ENCODE measurements at regions not wholly inside any gene's neighbourhood (a gene's known extent, or its start where the extent isn't known, plus 50 kb on each side); places are given as distances from the start of the nearest gene placed in this dataset.
"Not testable (repeated sequence)": the region's sequence is repeated elsewhere in the genome, so short reads cannot be mapped to it uniquely, and the experiment has no call there.

DNA sequence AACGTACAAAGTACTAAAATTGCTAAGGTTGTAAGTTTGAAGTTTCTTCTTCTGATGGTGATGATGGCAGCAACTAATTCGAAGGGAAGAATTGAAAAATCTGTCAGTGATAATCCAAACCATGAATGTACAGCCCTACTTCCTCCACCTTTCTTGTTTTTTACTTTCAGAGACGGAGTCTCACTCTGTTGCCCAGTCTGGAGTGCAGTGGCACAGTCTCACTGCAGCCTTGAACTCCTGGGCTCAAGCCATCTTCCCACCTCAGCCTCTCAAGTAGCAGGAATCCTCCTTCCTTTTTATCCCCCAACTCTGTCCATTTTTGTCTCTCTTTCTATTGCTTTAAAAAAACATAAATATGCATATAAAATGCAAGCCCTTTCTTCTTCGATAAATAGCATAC lies 112.3 kb upstream of the SOX21 start:
- DNase-seq (ENCODE audit: low read depth in 2 of 3, low spot score in 2 of 3) = no peak

DNA sequence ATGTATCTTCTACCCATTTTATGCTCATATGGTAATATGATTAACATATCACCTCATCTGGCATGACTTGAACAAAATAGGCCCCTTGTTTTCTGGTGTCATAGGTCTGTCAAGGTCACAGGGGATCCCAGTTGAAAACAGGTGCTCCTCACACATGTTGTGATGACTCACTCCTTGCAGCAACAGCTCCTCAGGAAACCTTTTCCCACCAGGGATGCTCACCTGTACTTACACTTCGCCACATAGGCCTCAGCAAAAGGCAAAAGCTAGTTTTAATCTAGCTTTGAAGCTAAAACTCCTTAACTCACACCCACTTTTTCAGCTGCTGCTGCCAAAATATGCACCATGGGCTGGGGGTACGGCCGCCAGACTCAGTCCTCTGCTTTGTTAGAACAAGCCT lies 110.0 kb upstream of the SOX21 start:
- DNase-seq (ENCODE audit: low read depth in 2 of 3, low spot score in 2 of 3) = no peak

- no peak for DNase-seq (ENCODE audit: low read depth in 2 of 3, low spot score in 2 of 3)
These were observed 103.9 kb upstream of the SOX21 start for GRCh38 chr13:94816256-94816655.

DNA sequence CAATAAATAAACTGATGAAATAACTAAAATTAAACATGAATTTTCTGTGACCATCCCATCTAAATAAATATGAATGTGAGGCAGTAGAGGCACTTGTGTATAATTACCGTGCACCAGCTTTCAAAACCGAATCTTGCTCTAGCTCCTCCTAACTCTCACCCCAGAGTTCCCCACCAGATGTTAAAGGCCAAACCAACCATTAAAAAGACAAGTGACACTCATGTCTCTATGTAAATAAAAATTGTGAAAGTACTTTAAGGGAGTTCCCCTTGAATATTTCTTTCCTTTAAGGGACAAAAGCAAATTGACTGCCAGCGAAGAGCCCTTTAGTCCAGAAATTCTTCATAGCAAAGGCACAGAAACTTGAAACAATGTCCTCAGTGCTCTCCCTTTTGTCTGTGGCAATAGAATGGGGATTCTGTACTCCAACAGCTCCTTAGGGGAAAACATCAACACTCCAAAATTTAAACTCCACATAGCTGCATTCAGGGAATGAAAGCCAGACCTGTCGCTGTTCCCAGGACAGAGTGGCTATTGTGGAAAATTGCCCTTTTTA lies 101.7 kb upstream of the SOX21 start:
- DNase-seq (ENCODE audit: low read depth in 2 of 3, low spot score in 2 of 3) = no peak

- no peak for DNase-seq (ENCODE audit: low read depth in 2 of 3, low spot score in 2 of 3)
These were observed 99.4 kb upstream of the SOX21 start for GRCh38 chr13:94811753-94812152.

GRCh38 chr13:94800423-94800822 lies 88.1 kb upstream of the SOX21 start:
- DNase-seq (ENCODE audit: low read depth in 2 of 3, low spot score in 2 of 3) = no peak

- no peak for DNase-seq (ENCODE audit: low read depth in 2 of 3, low spot score in 2 of 3)
These were observed 87.0 kb upstream of the SOX21 start for GRCh38 chr13:94799299-94799698.

GRCh38 chr13:94798738-94799137 lies 86.4 kb upstream of the SOX21 start:
- no peak for DNase-seq (ENCODE audit: low read depth in 2 of 3, low spot score in 2 of 3)

GRCh38 chr13:94795292-94795691 lies 82.9 kb upstream of the SOX21 start:
- no peak for DNase-seq (ENCODE audit: low read depth in 2 of 3, low spot score in 2 of 3)

DNA sequence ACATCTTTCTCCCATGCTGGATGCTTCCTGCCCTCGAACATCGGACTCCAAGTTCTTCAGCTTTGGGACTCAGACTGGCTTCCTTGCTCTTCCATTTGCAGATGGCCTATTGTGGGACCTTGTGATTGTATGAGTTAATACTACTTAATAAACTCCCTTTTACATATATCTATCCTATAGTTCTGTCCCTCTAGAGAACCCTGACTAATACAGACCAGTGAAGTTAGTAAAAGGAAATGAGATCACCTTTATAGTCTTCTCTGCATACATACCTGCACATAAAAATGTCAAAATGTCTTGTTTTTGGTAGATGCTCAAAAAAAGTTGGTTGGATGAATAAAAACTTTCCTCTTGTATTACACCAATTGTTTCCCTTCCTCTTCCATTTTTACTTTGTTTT lies 73.9 kb upstream of the SOX21 start:
- not testable (repeated sequence) for DNase-seq (ENCODE audit: low read depth in 2 of 3, low spot score in 2 of 3)

DNA sequence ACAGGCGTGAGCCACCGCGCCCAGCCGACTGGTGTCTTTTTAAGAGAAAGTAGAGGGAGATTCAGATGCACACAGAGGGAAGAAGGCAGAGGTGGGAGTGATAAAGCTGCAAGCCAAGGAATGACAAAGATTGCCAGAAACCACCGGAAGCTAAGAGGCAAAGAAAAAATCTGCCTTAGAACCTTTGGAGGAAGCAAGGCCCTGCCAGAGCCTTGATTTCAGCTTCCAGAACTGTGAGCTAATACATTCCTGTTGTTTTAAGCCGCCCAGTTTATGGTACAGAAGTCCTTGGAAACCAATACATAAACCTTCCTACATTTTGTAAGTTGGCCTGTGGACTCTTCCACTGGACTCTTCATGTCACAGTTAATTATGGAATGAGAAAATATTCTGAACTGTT lies 71.7 kb upstream of the SOX21 start:
- DNase-seq (ENCODE audit: low read depth in 2 of 3, low spot score in 2 of 3) = no peak

DNA sequence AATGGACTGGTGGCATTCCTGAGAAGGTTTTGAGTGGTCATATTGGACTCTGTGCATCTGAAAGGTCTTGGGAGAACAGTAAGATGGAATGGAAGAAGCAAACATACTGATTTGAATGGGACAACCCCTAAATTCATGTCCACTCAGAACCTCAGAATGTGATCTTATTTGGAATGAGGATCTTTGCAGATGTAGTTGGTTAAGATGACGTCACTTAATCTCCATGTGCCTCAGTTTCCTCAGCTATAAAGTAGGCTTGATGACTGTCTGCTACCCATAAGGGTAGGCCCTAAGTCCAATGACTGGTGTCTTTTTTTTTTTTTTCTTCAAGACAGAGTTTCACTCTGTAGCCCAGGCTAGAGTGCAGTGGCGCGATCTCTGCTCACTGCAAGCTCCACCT lies 71.1 kb upstream of the SOX21 start:
- DNase-seq (ENCODE audit: low read depth in 2 of 3, low spot score in 2 of 3) = no peak

DNA sequence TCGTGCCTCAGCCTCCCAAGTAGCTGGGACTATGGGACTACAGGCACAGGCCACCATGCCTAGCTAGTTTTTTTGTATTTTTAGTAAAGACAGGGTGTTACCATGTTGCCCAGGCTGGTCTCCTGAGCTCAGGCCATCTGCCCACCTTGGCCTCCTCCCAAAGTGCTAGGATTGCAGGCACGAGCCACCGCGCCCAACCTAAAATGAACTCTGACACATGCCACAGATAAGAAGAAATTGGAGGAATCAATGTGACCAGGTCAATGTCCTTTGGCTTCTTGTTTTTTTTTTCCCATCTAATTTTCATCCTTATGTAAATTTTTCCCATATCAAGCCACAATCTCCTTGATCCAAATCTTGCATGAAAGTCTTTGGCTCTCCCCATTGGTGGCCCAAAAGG lies 68.1 kb upstream of the SOX21 start:
- DNase-seq (ENCODE audit: low read depth in 2 of 3, low spot score in 2 of 3) = no peak

DNA sequence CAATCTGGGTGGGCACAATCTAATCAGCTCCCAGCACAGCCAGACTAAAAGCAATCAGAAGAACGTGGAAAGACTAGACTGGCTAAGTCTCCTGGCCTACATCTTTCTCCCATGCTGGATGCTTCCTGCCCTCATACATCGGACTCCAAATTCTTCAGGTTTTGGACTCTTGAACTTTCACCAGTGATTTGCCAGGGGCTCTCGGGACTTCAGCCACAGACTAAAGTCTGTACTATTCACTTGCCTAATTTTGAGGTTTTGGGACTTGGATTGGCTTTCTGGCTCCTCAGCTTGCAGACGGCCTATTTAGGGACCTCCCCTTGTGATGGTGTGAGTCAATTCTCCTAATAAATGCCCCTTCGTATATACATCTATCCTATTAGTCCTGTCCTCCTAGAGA lies 66.6 kb upstream of the SOX21 start:
- no peak for DNase-seq (ENCODE audit: low read depth in 2 of 3, low spot score in 2 of 3)

DNA sequence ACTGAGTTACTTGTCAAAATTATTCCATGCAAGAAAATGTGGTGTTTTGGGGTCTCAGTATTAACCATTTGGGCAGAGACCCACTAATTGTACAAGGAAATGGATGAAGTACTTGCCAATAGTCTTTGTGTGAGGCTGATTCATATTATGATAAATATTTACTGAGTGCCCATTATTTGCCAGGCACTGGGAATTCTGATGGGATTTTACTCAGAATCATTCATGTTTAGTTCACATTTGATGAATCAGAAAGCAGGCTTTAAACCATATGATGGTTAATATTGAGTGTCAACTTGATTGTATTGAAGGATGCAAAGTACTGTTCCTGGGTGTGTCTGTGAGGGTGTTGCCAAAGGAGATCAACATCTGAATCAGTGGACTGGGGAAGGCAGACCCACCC lies 66.2 kb upstream of the SOX21 start:
- no peak for DNase-seq (ENCODE audit: low read depth in 2 of 3, low spot score in 2 of 3)

DNA sequence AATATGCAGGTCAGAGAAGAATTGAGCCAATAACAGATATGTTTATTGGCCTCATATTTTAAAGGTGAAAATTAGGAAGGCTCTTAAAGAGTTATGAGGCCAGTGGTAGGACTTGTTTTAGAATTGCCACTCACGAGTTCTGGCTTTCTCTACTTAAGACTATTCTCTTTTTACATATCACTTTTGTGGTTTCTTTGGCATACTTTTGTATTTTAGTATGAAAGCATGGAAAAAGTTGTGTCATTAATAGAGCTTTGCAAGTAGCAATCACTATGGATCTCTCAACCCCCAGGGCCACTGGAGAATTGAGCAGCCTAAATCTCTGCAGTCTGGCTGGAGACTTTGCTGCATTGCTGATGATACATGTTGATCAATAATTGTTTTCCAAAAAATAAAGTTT lies 64.6 kb upstream of the SOX21 start:
- no peak for DNase-seq (ENCODE audit: low read depth in 2 of 3, low spot score in 2 of 3)

DNA sequence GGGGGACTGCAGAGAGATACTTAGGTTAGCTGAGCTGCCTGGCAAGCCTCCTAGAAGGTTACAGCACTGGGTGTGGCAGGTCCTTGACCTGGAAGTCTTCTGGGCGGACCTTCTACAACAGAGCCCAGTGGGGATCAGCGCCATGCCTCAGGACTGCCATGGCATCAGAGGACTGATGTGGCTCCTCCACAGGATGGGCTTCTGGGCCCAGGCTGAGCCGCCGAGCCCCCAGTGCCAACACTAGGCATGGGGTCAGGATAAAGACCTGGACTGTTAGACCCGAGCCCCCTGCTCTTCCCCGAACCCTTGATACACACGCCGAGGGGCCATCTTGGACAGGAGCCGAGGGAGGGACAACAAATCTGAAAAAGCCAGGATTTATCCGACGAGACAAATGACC lies 64.0 kb upstream of the SOX21 start:
- no peak for DNase-seq (ENCODE audit: low read depth in 2 of 3, low spot score in 2 of 3)

DNA sequence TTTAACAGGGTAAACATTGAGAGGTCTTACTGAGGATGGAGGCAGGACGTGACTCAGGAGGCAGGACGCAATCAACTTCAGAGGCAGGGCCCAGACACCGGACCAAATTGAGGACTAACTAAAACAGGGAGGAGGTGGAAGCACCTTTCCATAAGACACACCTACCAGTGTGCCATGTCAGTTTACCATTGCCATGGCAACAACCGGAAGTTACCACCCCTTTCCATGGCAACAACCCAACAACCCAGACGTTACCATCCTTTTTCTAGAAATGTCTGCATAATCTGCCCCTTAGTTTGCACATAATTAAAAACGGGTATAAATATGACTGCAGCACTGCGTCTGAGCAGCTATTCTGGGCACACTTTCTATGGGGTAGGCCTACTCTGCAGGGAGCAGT lies 53.5 kb upstream of the SOX21 start:
- DNase-seq (ENCODE audit: low read depth in 2 of 3, low spot score in 2 of 3) = no peak

DNA sequence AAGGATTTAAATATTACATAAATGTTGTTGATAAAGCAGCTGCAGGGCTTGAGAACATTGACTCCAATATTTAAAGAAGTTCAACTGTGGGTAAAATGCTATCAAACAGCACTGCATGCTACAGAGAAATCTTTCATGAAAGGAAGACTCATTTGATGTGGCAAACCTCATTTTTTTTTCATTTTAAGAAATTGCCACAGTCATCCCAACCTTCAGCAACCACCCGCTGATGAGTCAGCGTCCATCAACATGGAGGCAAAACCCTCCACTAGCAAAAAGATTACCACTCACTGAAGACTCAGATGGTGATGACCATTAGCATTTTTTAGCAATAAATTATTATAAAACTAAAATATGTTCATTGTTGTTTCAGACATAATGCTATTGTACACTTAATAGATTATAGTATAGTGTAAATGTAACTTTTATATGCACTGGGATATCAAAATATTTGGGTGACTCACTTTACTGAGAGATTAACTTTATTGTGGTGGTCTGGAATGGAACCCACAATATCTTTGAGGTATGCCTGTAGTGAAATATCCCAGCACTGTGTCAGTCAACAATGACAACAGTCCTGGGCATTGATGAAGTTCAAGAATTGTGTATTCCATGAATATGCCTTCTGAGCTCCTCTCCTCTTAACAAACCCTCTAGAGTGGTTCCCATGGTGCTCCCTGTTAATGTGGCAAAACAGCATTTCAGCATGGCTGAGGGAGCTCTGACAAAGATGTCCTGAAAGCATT lies 52.4 kb upstream of the SOX21 start:
- no peak for DNase-seq (ENCODE audit: low read depth in 2 of 3, low spot score in 2 of 3)

All from activated CD8-positive, alpha-beta memory T cell treated with anti-CD3 and anti-CD28 coated beads for 48 hours (primary cell).